ENCODE measurements at regions not wholly inside any gene's neighbourhood (a gene's known extent, or its start where the extent isn't known, plus 50 kb on each side); places are given as distances from the start of the nearest gene placed in this dataset.

- Histone ChIP-seq H3K4me3 (ENCODE audit: low read length) (no peak overlapping the region), H3K4me1 (ENCODE audit: control insufficient read depth, insufficient read depth, low read length) (peaks cover 15% of the 10 kb centered on the region), H3K9me3 (ENCODE audit: control insufficient read depth, low read length) (no peaks in the 10 kb centered on the region), H3K36me3 (ENCODE audit: control insufficient read depth, insufficient read depth, low read length, severe bottlenecking) (no peaks in the 10 kb centered on the region), H3K9ac (ENCODE audit: low read length) (no peak overlapping the region), H3K27me3 (replicated peaks; ENCODE audit: control insufficient read depth, insufficient read depth, low read length) (no peaks in the 10 kb centered on the region)
- DNase-seq (ENCODE audit: low read depth): peak; percentile 1
These were observed 383.2 kb downstream of the METTL15 start for GRCh38 chr11:28491431-28491830.

GRCh38 chr11:28490773-28491382, 382.7 kb downstream of the METTL15 start:
- Histone ChIP-seq H3K4me1 (ENCODE audit: control insufficient read depth, insufficient read depth, low read length) (peaks cover 15% of the 10 kb centered on the region), H3K9ac (ENCODE audit: low read length) (no peak overlapping the region), H3K4me3 (ENCODE audit: low read length) (no peak overlapping the region), H3K9me3 (ENCODE audit: control insufficient read depth, low read length) (no peaks in the 10 kb centered on the region), H3K27me3 (replicated peaks; ENCODE audit: control insufficient read depth, insufficient read depth, low read length) (no peaks in the 10 kb centered on the region), H3K36me3 (ENCODE audit: control insufficient read depth, insufficient read depth, low read length, severe bottlenecking) (no peaks in the 10 kb centered on the region)
- peak; percentile 82 for DNase-seq (ENCODE audit: low read depth)

GRCh38 chr11:28488336-28488735, 380.1 kb downstream of the METTL15 start:
- peak; percentile 12 for DNase-seq (ENCODE audit: low read depth)
- Histone ChIP-seq H3K27me3 (replicated peaks; ENCODE audit: control insufficient read depth, insufficient read depth, low read length) (no peaks in the 10 kb centered on the region), H3K9me3 (ENCODE audit: control insufficient read depth, low read length) (no peaks in the 10 kb centered on the region), H3K36me3 (ENCODE audit: control insufficient read depth, insufficient read depth, low read length, severe bottlenecking) (no peaks in the 10 kb centered on the region), H3K4me3 (ENCODE audit: low read length) (no peak overlapping the region), H3K4me1 (ENCODE audit: control insufficient read depth, insufficient read depth, low read length) (peaks cover 15% of the 10 kb centered on the region), H3K9ac (ENCODE audit: low read length) (no peak overlapping the region)

GRCh38 chr11:28483072-28483867, 375.1 kb downstream of the METTL15 start:
- Histone ChIP-seq H3K27me3 (replicated peaks; ENCODE audit: control insufficient read depth, insufficient read depth, low read length) (no peaks in the 10 kb centered on the region), H3K4me3 (ENCODE audit: low read length) (no peak overlapping the region), H3K36me3 (ENCODE audit: control insufficient read depth, insufficient read depth, low read length, severe bottlenecking) (no peaks in the 10 kb centered on the region), H3K9ac (ENCODE audit: low read length) (no peak overlapping the region), H3K9me3 (ENCODE audit: control insufficient read depth, low read length) (no peaks in the 10 kb centered on the region), H3K4me1 (ENCODE audit: control insufficient read depth, insufficient read depth, low read length) (no peaks in the 10 kb centered on the region)
- no peak for DNase-seq (ENCODE audit: low read depth)

GRCh38 chr11:28482666-28483065, 374.5 kb downstream of the METTL15 start:
- H3K9me3 ChIP-seq (ENCODE audit: control insufficient read depth, low read length): no peaks in the 10 kb centered on the region
- no peak for DNase-seq (ENCODE audit: low read depth)
- no peaks in the 10 kb centered on the region for H3K27me3 ChIP-seq (replicated peaks; ENCODE audit: control insufficient read depth, insufficient read depth, low read length)
- no peak overlapping the region for H3K9ac ChIP-seq (ENCODE audit: low read length)
- H3K36me3 ChIP-seq (ENCODE audit: control insufficient read depth, insufficient read depth, low read length, severe bottlenecking): no peaks in the 10 kb centered on the region
- no peak overlapping the region for H3K4me3 ChIP-seq (ENCODE audit: low read length)
- no peaks in the 10 kb centered on the region for H3K4me1 ChIP-seq (ENCODE audit: control insufficient read depth, insufficient read depth, low read length)

GRCh38 chr11:28481616-28482480, 373.7 kb downstream of the METTL15 start:
- no peaks in the 10 kb centered on the region for H3K4me1 ChIP-seq (ENCODE audit: control insufficient read depth, insufficient read depth, low read length)
- no peak for DNase-seq (ENCODE audit: low read depth)
- no peaks in the 10 kb centered on the region for H3K9me3 ChIP-seq (ENCODE audit: control insufficient read depth, low read length)
- H3K9ac ChIP-seq (ENCODE audit: low read length): no peak overlapping the region
- no peaks in the 10 kb centered on the region for H3K36me3 ChIP-seq (ENCODE audit: control insufficient read depth, insufficient read depth, low read length, severe bottlenecking)
- no peaks in the 10 kb centered on the region for H3K27me3 ChIP-seq (replicated peaks; ENCODE audit: control insufficient read depth, insufficient read depth, low read length)
- H3K4me3 ChIP-seq (ENCODE audit: low read length): no peak overlapping the region

- no peaks in the 10 kb centered on the region for H3K36me3 ChIP-seq (ENCODE audit: control insufficient read depth, insufficient read depth, low read length, severe bottlenecking)
- no peak for DNase-seq (ENCODE audit: low read depth)
- H3K9ac ChIP-seq (ENCODE audit: low read length): no peak overlapping the region
- no peaks in the 10 kb centered on the region for H3K9me3 ChIP-seq (ENCODE audit: control insufficient read depth, low read length)
- H3K4me1 ChIP-seq (ENCODE audit: control insufficient read depth, insufficient read depth, low read length): no peaks in the 10 kb centered on the region
- H3K4me3 ChIP-seq (ENCODE audit: low read length): no peak overlapping the region
- no peaks in the 10 kb centered on the region for H3K27me3 ChIP-seq (replicated peaks; ENCODE audit: control insufficient read depth, insufficient read depth, low read length)
These were observed 372.2 kb downstream of the METTL15 start for GRCh38 chr11:28480406-28480805.

GRCh38 chr11:28476864-28477263, 368.7 kb downstream of the METTL15 start:
- Histone ChIP-seq H3K9ac (ENCODE audit: low read length) (no peak overlapping the region), H3K9me3 (ENCODE audit: control insufficient read depth, low read length) (no peaks in the 10 kb centered on the region), H3K36me3 (ENCODE audit: control insufficient read depth, insufficient read depth, low read length, severe bottlenecking) (no peaks in the 10 kb centered on the region), H3K27me3 (replicated peaks; ENCODE audit: control insufficient read depth, insufficient read depth, low read length) (no peaks in the 10 kb centered on the region), H3K4me3 (ENCODE audit: low read length) (no peak overlapping the region), H3K4me1 (ENCODE audit: control insufficient read depth, insufficient read depth, low read length) (no peaks in the 10 kb centered on the region)
- no peak for DNase-seq (ENCODE audit: low read depth)

GRCh38 chr11:28476049-28476448, 367.9 kb downstream of the METTL15 start:
- Histone ChIP-seq H3K4me1 (ENCODE audit: control insufficient read depth, insufficient read depth, low read length) (no peaks in the 10 kb centered on the region), H3K9me3 (ENCODE audit: control insufficient read depth, low read length) (no peaks in the 10 kb centered on the region), H3K9ac (ENCODE audit: low read length) (no peak overlapping the region), H3K4me3 (ENCODE audit: low read length) (no peak overlapping the region), H3K36me3 (ENCODE audit: control insufficient read depth, insufficient read depth, low read length, severe bottlenecking) (no peaks in the 10 kb centered on the region), H3K27me3 (replicated peaks; ENCODE audit: control insufficient read depth, insufficient read depth, low read length) (no peaks in the 10 kb centered on the region)
- DNase-seq (ENCODE audit: low read depth): no peak

GRCh38 chr11:28472904-28473303, 364.7 kb downstream of the METTL15 start:
- Histone ChIP-seq H3K36me3 (ENCODE audit: control insufficient read depth, insufficient read depth, low read length, severe bottlenecking) (no peaks in the 10 kb centered on the region), H3K4me1 (ENCODE audit: control insufficient read depth, insufficient read depth, low read length) (no peaks in the 10 kb centered on the region), H3K9ac (ENCODE audit: low read length) (no peak overlapping the region), H3K4me3 (ENCODE audit: low read length) (no peak overlapping the region), H3K9me3 (ENCODE audit: control insufficient read depth, low read length) (no peaks in the 10 kb centered on the region), H3K27me3 (replicated peaks; ENCODE audit: control insufficient read depth, insufficient read depth, low read length) (no peaks in the 10 kb centered on the region)
- no peak for DNase-seq (ENCODE audit: low read depth)

- no peak for DNase-seq (ENCODE audit: low read depth)
- Histone ChIP-seq H3K36me3 (ENCODE audit: control insufficient read depth, insufficient read depth, low read length, severe bottlenecking) (no peaks in the 10 kb centered on the region), H3K4me3 (ENCODE audit: low read length) (no peak overlapping the region), H3K9ac (ENCODE audit: low read length) (no peak overlapping the region), H3K4me1 (ENCODE audit: control insufficient read depth, insufficient read depth, low read length) (no peaks in the 10 kb centered on the region), H3K9me3 (ENCODE audit: control insufficient read depth, low read length) (no peaks in the 10 kb centered on the region), H3K27me3 (replicated peaks; ENCODE audit: control insufficient read depth, insufficient read depth, low read length) (no peaks in the 10 kb centered on the region)
These were observed 363.3 kb downstream of the METTL15 start for GRCh38 chr11:28471537-28471936.
